Left cardiac atrium (tissue), 4 donors: ENCODE measurements at regions not wholly inside any gene's neighbourhood (a gene's known extent, or its start where the extent isn't known, plus 50 kb on each side); places are given as distances from the start of the nearest gene placed in this dataset.

Experiments
- ATAC-seq, 2 donors: fragments of 200-7000 bp; cut with Tn5 transposase; one replicate each; pipeline ENCODE4 v1.9.1; 2020; ENCODE audit warnings: mild to moderate bottlenecking in 2 of 2, moderate library complexity in 2 of 2
- DNase-seq: peaks from one replicate; pipeline ENCODE4 v3.0.0-alpha.2; 2020
- intact Hi-C, 2 donors: fragments of 100-400 bp; cut with DNase I; formaldehyde crosslinking; loops; one replicate each; pipeline versions ENCODE4 v1.14.1 to v1.15.1; 2022 to 2023
- donor health status: DM: no; HTN: yes; CAD: no.
- donor health status: DM: no; HTN: yes; CAD: no; lungs with severe emphysema.
- donor health status: DM: yes; HTN: yes; CAD: no.
- donor health status: Dilated cardiomyopathy.

DNA sequence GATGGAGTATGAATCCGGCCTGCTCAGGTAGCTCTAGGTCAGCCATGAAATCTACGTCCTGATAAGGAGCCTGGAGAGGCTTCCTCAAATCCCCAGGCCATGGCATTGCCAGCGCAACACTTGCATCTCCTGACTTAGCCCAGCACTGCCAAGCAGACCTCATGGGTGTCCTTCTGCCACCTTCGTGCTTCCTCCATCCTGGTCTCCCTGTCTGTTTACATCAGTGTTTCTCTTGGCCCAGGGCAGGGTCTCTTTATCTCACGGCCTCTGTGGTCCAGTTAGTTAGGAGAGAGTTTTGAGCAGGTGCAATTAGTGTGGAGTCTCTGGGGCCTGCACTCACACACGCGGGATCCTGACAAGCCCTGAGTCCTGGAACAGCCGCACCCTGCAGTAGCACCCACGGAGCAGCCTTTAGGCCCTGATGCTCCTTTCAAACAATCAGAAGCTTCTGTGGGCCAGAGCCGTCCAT is 193.1 kb upstream of the ARL4C start:
- no peak for ATAC-seq
- no peak for DNase-seq
- intact Hi-C loops: no loop called here

DNA sequence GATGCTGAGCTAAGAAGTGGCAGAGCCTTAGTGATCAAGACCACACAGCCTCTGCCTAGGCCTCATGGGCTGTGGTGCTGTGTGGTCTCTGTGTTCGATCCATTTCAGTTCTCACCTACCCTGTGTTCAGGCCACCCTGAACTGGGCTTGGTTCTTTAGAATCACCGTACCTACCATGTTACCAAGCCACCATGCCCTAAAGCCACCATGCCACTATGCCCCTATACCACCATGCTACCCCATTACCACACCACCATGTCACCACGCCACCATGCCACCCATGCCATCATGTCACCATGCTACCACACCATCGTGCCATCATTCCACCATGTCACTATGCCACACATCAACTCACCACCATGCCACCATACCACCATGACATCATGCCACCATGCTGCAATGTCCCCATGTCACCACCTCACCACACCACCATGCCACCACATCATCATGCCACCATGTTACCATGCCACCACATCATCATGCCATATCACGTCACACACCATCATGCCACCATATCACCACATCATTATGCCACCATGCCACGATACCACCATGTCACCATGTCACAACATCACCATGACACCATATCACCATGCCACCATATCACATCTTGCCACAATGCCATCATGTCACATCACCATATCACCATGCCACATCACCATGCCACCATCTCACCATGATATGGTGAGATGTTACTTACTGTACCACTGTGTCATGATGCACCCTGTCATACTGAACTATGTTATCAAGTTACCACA is 191.0 kb upstream of the ARL4C start:
- no peak for ATAC-seq
- intact Hi-C loops: no loop called here
- no peak for DNase-seq

DNA sequence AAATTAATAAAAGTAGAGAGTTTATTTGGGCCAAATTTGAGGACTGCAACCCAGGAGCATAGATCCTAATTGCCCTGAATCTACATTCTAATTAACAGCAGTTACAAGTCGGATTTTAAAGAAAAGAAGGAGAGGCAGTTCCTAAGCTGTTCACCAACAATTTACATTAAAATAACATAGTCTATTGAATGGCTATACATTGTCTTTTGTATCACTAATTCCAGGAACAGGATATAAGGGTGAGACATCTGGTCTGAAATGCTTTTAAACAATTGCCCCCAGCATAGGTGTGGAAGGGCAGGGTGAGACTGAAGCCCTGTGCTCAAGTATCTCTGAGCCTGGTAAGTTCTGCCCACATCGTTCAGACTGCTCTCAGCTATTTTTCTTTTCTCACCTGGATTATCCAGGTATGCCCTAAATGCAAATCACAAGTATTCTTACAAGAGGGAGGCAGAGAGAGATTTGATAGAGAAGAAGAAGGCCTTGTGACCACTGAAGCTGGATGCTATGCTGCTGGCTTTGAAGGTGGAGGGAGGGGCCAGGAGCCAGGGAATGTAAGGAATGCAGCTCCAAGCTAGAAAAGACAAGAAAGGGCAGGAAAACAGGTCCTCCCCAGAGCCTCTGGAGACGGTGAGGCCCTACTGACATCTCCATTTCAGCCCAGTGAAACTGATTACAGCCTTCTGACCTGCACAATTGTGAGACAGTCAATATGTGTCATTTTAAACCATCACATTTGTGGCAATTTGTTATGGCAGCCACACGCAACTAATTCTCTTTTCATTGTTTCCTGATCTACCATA is 189.4 kb upstream of the ARL4C start:
- DNase-seq (no peak), ATAC-seq (no peak)
- intact Hi-C loops: no loop called here

DNA sequence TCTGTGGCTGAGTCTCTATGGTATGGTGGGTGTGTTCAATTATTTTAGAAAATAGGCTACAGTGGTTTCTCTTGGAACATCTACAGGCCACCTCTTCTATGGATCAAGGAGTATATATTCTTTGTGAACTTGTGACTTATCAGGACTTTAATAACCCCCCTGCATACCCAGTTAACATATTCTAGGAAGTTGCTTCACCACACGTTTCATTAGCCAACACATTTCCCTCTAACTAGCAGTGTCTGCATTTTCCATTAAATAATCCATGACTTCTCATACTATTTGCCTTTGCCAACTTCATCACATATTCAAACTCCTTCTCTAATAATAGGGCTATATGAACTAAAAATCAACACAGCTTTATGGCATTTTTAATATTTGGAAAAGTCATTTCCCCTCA is 187.6 kb upstream of the ARL4C start:
- DNase-seq: no peak
- no peak for ATAC-seq
- intact Hi-C loops: no loop called here

DNA sequence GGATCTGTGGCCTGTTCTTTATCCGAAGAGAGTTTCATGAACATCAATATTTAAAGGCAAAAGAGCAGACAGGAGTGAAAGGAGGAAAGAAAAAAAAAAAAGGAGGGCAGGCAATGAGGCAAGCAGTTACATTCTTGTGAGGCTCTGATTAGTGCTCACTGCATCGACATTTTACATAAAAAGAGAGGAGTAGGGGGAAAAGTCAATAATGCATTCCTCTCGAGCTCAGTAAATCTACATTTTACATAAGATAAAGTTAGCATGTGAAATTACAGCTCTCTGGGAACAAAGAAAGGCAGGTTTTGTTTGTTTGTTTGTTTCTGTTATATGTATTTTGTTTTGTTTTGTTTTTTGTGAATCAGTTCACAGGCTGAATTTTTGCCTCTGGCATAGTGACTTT is 187.1 kb upstream of the ARL4C start:
- intact Hi-C loops: no loop called here

DNA sequence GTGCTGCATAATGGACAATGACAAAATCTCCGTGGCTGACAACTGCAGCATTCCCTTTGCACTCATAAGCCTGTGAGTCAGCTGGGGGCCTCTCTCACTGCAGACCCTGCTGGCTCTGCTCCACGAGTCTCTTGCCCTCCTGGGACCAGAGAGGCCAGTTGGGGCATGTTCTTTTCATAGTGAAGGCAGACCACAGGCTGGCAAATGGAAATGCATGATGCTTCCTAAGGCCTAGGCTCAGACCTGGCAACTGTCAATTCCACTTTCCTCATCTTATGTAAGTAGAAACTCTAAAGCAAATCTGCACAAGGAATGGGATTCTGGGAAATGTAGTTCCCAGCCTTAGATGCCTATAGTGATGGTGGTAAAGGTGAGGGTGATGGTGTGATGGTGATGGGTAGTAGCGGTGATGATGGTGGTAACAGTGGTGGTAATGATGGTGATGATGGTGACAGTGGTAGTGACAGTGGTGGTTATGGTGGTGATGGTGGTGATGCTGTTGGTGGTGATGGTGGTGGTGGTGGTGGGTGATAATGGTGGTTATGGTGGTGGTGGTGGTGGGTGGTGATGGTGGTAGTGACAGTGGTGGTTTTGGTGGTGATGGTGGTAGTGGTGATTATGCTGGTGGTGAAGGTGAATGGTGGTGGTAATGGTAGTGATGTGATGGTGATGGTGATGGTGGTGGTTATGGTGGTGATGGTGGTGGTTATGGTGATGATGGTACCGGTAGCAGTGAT is 185.8 kb upstream of the ARL4C start:
- DNase-seq: no peak
- intact Hi-C loops: no loop called here

More for the DNA sequence above, 187.1 kb upstream of the ARL4C start:
- DNase-seq (no peak), ATAC-seq (no peak)

DNA sequence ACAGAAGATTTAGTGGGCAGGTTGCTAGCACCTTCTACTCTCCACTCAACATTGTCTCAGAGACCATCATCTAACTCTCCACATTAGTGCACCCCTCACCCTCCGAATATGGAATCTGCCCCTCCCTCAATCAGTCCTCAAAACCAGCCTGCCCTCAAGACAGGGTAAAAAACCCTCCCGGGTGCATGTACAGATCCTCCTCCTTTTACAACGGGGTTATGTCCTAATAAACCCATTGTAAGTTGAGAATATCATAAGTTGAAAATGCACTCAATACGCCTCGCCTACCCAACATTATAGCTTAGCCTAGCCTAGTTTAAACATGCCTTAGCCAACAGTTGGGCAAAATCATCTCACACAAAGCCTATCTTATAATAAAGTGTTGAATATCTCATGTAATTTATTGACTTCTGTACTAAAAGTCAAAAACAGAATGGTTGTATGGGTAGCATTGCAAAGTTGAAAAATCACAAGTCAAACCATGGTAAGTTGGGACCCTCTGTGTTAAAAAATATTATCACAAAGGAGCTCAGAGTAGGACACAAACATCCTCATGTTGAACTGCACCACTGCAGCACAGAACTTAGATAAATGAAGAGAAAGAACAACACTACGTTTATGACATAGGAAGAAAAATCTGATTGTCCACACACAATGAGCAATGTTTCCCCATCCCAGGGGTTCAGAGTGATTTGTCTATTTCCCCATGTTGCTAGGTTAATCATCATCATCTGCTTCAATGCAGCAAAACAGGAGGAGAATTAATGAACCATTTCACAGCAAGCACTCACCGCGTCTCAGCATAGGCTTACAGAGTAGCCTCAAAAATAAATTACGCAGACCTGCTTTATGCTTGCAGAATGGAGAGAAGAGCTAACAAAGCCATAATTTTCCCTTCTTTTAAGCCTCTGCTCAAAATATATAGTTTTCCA is 184.1 kb upstream of the ARL4C start:
- intact Hi-C loops: no loop called here
- no peak for DNase-seq
- ATAC-seq: no peak

More for the DNA sequence above, 185.8 kb upstream of the ARL4C start:
- ATAC-seq: no peak

DNA sequence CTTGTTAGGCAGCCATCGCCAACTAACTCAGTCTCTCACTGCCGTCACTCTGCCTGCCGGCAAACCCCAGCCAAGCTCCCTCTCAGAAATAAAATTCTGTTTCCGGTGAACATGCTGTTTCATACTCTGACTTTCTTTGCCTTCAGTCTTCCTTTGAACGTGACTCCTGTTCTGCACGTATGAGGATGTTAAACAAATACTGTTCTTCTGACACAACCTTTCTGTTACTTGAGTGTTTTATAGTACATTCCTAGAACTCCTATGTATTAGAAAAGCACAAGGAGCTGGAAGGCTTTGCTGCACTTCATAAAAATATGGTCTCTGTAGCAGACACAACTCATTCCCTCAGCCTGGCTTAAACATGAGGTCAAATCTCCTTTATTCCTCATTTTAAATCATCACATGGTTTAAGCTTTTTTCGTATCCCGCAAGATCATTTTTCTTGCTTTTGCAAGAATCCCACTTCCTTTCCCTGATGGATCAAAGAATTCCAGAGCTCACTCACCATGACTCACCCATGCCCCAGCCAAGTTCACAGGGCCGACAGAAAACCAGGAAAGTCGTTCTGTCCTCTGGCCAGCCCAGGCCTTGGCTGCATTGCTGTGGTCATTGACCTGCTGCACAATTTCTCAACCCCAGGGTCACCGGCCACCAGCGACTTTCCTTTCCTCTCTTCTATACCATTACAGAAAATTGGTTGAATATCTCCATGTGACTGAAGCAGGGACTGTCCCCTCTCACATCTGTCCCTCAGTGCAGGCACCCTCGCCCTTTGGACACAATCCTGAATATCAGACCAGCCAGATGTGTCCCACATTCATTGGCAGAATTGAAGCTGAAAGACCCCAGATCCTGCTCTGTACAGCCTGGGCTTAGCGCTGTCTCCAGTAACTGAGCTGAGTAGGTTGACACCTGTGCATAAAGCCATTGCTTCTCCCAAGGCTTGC is 183.1 kb upstream of the ARL4C start:
- intact Hi-C loops: no loop called here
- DNase-seq (peak; percentile 74), ATAC-seq (peak; percentile 88 to 94)

DNA sequence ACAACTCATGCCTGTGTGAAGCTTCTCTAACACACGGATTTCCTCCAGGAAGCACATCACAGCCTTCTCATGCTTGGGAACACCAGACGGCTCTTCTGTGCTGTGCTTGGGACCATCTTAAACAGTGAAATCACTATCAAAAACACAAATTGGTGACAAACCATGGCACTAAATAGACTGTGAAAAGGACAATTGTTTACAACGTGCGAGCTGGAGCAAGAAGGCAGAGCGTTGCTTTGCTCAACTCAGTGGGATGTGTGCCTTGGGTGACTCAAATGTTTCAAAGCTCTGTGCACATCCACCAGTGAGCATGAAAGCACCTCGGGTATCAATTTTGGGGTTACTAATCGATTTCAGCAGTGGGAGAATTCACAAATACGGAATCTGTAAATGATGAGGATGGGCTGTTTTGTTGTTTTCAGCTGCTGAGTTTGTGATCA is 182.4 kb upstream of the ARL4C start:
- intact Hi-C loops: no loop called here
- no peak for DNase-seq
- peak; percentile 19 to 38 for ATAC-seq

DNA sequence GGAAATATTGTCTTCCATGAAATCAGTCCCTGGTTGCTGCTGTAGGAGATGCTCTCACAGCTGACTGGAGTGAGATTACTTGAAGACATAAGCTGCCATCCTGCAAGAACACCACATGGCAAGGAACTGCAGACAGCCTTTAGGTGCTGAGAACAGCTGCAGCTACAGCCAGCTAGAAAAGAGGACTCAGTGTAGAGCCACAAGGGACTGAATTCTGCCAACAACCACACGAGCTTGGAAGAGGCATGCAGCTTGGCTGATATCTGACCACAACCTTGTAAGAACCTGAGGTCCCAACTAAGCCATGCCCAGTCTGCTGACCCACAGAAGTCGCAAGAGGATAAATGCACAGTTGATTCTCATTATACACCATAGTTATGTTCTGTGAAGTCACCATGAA is 181.8 kb upstream of the ARL4C start:
- ATAC-seq (peak in 1 of 2 donors; percentile 70), DNase-seq (no peak)
- intact Hi-C loops: no loop called here

DNA sequence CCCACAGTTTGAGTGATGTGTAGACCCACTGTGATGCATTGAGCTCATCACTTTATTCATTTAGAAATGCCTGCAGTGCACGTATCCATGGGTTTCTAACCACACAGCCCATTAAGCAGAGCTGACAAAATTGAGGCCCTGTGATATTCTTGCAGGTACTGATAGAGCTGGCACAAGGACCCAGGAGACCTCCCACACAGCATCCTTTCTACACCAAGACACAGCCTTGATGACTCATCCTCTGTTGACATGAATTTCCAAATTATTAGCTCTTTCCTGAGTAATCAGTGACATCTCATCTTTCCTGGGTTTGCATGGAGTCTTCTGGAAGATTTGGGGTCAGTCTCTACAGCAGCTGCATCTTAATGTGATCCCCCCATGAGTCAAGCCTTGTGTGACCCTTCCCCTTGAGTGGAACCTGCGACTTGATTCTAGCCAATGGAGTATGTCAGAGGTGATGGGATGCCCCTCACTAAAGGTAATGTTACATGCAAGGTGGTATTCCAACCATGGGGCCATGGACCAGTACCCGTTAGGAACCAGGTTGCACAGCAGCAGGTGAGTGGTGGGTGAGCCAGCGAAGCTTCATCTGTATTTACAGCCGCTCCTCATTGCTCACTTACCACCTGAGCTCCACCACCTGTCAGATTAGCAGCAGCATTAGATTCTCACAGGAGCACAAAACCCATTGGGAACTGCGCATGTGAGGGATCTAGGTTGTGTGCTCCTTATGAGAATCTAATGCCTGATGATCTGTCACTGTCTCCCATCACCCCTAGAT is 181.1 kb upstream of the ARL4C start:
- DNase-seq (no peak), ATAC-seq (no peak)
- intact Hi-C loops: no loop called here

DNA sequence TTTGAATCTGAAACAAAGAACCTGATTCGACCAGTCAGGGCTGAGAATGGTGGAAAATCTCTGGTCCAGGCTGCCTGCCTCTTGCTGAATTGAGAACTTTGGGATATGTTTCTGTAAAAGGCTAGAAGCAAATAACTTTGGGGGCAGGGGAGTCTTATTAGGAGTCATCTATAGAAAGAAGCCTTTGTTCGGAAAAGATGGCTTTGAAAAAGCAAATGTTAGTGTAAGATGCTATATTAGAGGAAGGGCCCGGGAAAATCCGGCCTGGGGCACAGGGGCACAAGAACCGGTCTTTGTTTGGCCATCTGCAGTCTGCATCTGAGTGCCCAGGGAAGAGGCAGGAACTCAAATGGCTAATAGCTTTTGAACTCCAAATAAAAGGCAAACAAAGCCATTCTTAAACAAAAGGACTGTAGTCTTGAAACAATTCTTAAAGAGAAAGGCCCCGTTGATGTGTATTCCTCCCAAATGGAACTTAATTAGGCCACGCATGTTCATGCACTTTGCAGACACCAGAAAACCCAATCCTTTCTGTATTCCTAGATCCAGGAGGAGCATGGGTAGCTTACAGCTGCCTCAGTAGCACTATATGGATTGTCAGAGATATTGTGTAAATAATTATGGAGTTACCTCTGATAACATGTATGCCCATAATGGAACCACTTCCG is 180.0 kb upstream of the ARL4C start:
- intact Hi-C loops: no loop called here
- no peak for ATAC-seq
- no peak for DNase-seq

DNA sequence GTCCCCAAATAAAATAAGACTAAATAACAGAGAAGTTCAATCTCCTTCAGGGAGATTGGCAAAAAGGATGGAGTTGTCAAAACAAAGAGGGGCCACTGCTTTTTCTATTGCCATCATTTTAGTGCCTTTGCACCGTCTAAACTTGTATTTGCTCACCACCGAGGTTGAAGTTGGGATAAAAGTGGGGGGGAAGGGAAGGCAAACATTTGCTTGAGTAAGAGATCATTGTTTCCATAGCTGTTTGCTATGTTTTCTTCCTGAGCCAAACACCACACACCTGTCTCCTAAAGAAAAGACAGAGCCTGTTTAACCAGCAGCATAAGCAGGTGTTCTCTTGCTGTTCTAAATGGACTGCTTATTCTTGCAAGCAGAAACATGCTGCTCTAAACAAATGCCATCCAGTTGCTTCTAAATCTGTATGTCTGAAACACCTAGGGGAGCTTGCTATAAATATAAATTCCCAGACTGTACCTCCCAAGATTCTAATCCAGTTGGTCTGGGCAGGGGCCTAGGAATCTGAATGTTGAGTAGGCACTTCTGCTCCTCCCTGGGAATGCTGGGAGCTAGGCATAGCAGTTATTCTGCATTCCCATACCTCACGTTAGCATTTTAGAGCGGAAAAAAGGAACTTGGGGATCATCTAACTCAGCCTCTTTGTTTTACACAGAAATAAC is 179.4 kb upstream of the ARL4C start:
- intact Hi-C loops: no loop called here
- no peak for ATAC-seq
- no peak for DNase-seq

DNA sequence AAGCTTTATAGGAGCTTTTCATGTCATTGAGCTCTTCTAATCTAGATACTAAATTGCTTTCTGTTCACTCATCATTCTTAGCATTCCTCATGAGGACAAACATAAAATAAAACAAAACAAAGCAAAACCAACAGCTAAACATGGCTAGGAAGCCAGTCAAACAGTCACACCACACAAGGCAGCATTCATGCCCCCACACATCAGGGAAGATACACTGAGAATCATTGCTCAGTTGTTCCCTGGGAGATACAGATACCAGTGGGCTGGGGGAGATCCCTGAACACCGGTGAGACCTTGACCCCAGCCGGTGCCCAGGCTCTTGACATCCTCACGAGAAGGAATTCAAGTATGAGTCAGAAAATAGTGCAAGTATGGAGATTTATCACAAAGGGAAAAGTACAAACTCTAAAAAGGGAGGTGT is 177.9 kb upstream of the ARL4C start:
- ATAC-seq (no peak), DNase-seq (no peak)
- intact Hi-C loops: no loop called here

DNA sequence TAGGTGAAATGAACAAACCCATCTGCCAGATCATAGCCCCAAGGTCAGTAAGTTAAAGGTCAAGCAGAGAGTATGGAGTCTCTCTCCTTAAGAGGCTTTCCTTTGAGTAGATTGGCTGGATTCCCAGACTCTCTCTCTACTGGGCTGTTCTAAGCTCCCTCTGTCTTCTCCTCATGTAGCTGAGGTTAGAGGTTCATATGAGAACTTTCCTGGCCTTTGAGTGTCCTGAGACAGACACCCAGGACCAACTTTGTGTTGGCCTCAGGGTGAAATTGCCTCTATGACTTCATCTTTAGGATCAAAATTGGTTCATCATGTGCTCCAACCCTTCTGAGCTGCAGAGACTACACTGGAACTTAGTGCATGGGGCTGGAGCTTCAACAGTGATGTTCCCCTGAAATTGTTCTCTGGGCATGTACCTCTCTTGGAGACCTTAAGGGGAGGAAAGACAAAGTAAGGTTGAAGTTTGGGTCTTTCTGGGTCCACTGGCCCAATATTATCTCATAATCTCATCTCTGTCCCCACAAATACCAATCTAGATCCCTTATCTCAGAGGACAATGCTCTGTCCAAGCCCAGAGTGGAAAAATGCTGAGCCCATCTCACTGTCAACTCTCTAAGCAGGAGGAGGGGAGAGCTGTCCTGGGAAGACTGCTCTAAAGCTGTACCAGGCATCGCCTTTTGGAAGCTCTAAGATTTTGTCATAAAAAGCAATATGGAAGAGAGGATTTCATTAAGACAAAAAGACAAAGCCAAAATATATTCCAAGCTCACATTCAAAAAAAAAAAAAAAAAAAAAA is 177.3 kb upstream of the ARL4C start:
- intact Hi-C loops: no loop called here
- ATAC-seq (no peak), DNase-seq (no peak)
